Thyroid gland (tissue), 4 donors: ENCODE measurements at regions not wholly inside any gene's neighbourhood (a gene's known extent, or its start where the extent isn't known, plus 50 kb on each side); places are given as distances from the start of the nearest gene placed in this dataset.

Experiments used
- POLR2A ChIP-seq, 2 donors: fragments of 450-650 bp; IDR thresholded peaks; one replicate each; pipeline ENCODE4 v1.6.1; 2017; ENCODE audit warnings: antibody characterized with exemption in 2 of 2, mild to moderate bottlenecking in 2 of 2, moderate library complexity in 1 of 2
- TF ChIP-seq, protein P1 (sequence below), 6 experiments: fragments of 200-600 bp in 3 of 6; fragments of 450-650 bp in 3 of 6; sonication (generic) in 3 of 6; IDR thresholded peaks; one replicate each; pipeline ENCODE4 v1.5.1; 2016 to 2019; ENCODE audit warnings: antibody characterized with exemption in 6 of 6, mild to moderate bottlenecking in 2 of 6, inconsistent platforms in 1 of 6, moderate library complexity in 1 of 6

DNA sequence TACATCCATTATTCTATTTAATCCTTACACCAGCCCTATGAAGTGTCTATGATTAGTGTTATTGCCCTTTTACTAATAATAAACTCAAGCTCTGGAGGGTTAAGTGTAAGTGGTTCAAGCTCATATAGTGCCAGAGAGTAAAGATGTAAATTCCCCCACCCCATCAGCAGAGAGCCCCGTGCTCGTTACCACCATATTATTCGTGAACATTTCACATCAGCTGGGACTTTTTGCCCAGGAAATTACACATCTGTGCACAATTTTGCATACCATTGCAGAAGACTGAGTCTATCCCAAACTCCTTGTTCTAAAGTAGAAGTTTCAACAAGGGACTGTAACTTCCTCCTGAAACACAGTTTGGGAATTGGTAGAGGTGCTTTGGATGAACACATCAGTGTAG is 220.1 kb downstream of the BCAS1 start:
- TF ChIP-seq, protein P1, sequence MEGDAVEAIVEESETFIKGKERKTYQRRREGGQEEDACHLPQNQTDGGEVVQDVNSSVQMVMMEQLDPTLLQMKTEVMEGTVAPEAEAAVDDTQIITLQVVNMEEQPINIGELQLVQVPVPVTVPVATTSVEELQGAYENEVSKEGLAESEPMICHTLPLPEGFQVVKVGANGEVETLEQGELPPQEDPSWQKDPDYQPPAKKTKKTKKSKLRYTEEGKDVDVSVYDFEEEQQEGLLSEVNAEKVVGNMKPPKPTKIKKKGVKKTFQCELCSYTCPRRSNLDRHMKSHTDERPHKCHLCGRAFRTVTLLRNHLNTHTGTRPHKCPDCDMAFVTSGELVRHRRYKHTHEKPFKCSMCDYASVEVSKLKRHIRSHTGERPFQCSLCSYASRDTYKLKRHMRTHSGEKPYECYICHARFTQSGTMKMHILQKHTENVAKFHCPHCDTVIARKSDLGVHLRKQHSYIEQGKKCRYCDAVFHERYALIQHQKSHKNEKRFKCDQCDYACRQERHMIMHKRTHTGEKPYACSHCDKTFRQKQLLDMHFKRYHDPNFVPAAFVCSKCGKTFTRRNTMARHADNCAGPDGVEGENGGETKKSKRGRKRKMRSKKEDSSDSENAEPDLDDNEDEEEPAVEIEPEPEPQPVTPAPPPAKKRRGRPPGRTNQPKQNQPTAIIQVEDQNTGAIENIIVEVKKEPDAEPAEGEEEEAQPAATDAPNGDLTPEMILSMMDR (IDR thresholded peaks at IDR 0.05): no peak
- TF ChIP-seq POLR2A (IDR thresholded peaks at IDR 0.05): no peak
